ENCODE measurements at regions not wholly inside any gene's neighbourhood (a gene's known extent, or its start where the extent isn't known, plus 50 kb on each side); places are given as distances from the start of the nearest gene placed in this dataset.

- DNase-seq (ENCODE audit: low spot score) (no peak), ATAC-seq (no peak), FAIRE-seq (no peak)
- in situ Hi-C loops (cut with HindIII; ENCODE audit: extremely low pct_ligation_motif_present, low pct_unique_long_range_greater_than_20kb) (no loop called here), intact Hi-C loops (cut with micrococcal nuclease; ENCODE audit: unreplicated experiment) (no loop called here)
- Histone ChIP-seq H3K36me3 (replicated peaks in 1 of 2; ENCODE audit: control insufficient read depth in 1 of 2, insufficient read depth in 2 of 2, low read length in 2 of 2) (no peaks in the 10 kb centered on the region), H3K79me2 (ENCODE audit: insufficient read depth, low read length) (no peaks in the 10 kb centered on the region), H2AFZ (ENCODE audit: low read length) (no peak overlapping the region), H4K20me1 (ENCODE audit: insufficient read depth, low read length) (no peaks in the 10 kb centered on the region), H3K27ac (ENCODE audit: extremely low read length, insufficient read depth, low read length) (no peak overlapping the region), H3K27me3 (ENCODE audit: control insufficient read depth in 1 of 2, insufficient read depth in 2 of 2, low read length in 2 of 2) (no peaks in the 10 kb centered on the region), H3K4me2 (ENCODE audit: low read depth, low read length) (no peak overlapping the region), H3K4me1 (ENCODE audit: insufficient read depth, low read length) (no peaks in the 10 kb centered on the region), H3K9me3 (ENCODE audit: low read length) (no peaks in the 10 kb centered on the region), H3K9ac (ENCODE audit: insufficient read depth, low read depth, low read length) (no peak overlapping the region), H3K4me3 (replicated peaks in 1 of 3; ENCODE audit: insufficient read depth in 1 of 3, low read depth in 2 of 3, low read length in 3 of 3) (no peak overlapping the region)
- CTCF ChIA-PET (ENCODE audit: low intra/inter-chr PET ratio, low total read pairs) = no interaction called here
- no peak for TF ChIP-seq DR1 (CRISPR knock-in tag; IDR thresholded peaks at IDR 0.05)
- TF ChIP-seq ZNF468 (CRISPR knock-in tag; IDR thresholded peaks at IDR 0.05) = no peak
- no peak for TF ChIP-seq ZNF496 (CRISPR knock-in tag; IDR thresholded peaks at IDR 0.05; ENCODE audit: insufficient replicate concordance)
- TF ChIP-seq ZNF709 (CRISPR knock-in tag; IDR thresholded peaks at IDR 0.05) = no peak
- TF ChIP-seq MAFK (conservative IDR thresholded peaks at IDR 0.05 in 1 of 2, IDR thresholded peaks at IDR 0.05 in 1 of 2; ENCODE audit: low read length in 2 of 2) = peak; percentile 87 to 93
- TF ChIP-seq MAFF (IDR thresholded peaks at IDR 0.05; ENCODE audit: low read depth, low read length) = peak; percentile 85
- TF ChIP-seq ZBED4 (CRISPR knock-in tag; IDR thresholded peaks at IDR 0.05; ENCODE audit: borderline replicate concordance) = no peak
- no peak for TF ChIP-seq ZNF749 (CRISPR knock-in tag; IDR thresholded peaks at IDR 0.05; ENCODE audit: borderline replicate concordance)
- TF ChIP-seq MIER2 (CRISPR knock-in tag; IDR thresholded peaks at IDR 0.05) = no peak
- no peak for TF ChIP-seq POLR2AphosphoS5 (IDR thresholded peaks at IDR 0.05; ENCODE audit: low read depth, low read length)
- no peak for TF ChIP-seq ELF4 (CRISPR knock-in tag; IDR thresholded peaks at IDR 0.05; ENCODE audit: borderline replicate concordance)
- TF ChIP-seq CSRNP1 (CRISPR knock-in tag; IDR thresholded peaks at IDR 0.05) = no peak
- no peak for TF ChIP-seq ATF6 (CRISPR knock-in tag; conservative IDR thresholded peaks at IDR 0.05)
- TF ChIP-seq CCAR2 (optimal IDR thresholded peaks at IDR 0.05; ENCODE audit: low read depth, low read length) = no peak
- POLR2A ChIA-PET = no interaction called here
- WGBS (ENCODE audit: low lambda C conversion rate) = 0% methylated on average over 1 of the region's 1 CpG
- no TSS peak for BruUV-seq (replicated peaks)
Measured at GRCh38 chr12:14201291-14201690, 164.2 kb upstream of the ATF7IP start.

Data from HepG2 (cell line).